ENCODE measurements at regions not wholly inside any gene's neighbourhood (a gene's known extent, or its start where the extent isn't known, plus 50 kb on each side); places are given as distances from the start of the nearest gene placed in this dataset.

DNA sequence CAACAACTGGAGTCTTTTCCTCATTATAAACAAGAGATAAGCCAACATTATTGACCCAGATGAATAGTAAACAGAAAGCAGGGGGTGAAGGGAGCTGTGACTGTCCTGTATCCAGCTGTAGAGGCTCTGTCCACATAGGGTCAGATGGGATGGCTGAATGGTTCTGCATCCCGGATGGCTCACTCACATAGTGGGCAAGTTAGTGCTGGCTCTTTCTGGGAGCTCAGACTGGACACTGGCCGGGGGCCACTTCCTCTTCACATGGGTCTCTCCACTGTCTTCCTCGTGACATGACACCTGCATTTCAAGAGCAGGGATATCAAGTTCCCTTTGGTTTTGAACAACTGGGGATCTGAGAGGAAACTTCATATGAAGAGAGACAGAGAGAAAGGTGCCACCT, 969.6 kb upstream of the TMEM132C start:
- no peak for DNase-seq

DNA sequence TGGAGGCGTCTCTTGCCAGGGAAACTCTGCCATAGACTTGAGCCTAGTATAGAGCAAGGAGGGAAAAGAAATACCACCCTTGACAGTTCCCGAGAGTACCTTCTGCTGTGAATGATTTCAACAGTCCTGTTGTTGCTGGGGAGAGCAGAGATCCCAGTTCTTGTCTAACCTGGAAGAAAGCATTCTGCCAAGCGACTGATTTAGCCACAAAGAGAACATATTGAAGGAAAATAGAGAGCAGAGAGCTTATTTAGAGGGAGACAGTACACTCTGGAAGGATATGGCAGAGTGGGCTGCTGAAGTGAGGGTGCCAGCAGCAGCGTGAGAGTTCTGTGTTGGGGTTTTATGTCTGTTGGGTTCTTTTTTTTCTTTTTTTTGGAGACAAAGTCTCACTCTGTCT, 966.9 kb upstream of the TMEM132C start:
- DNase-seq = no peak

DNA sequence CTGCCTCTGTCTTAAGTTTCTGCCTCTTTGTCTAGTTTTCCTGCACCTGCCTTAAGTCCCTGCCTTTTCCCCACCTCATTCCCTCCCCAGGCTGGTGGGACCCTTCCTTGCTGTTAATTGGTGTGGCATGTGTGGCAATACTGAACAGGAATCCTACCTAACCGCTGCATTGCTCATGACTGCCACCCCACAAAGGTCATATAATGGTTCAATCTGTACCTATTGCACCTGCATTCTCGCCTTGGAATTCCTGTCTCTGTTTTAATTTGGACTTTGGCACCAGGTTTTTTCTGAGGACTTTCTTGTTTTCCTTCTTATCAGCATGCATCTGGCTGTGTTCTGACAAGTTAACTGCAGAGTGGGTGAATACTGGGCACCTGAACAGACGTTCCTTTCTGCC, 966.2 kb upstream of the TMEM132C start:
- no peak for DNase-seq

DNA sequence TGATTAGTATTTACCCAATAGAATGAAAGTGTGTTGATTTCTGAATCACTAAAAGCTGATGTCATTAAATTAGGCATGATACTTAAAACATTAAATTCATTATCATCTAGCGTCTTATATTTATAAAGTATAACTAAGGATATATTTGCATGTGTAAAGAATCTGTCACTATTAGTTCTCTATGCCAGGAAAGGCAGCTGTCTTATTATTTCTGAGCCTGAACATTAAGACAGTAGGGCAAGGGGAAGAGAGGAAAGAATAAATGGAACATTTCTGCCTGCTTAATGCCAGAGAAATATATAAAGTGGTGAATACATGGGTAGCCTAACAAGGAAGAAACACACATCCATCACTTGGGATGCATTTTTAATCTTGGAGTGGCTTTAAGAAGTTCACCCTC, 965.1 kb upstream of the TMEM132C start:
- DNase-seq = no peak

DNA sequence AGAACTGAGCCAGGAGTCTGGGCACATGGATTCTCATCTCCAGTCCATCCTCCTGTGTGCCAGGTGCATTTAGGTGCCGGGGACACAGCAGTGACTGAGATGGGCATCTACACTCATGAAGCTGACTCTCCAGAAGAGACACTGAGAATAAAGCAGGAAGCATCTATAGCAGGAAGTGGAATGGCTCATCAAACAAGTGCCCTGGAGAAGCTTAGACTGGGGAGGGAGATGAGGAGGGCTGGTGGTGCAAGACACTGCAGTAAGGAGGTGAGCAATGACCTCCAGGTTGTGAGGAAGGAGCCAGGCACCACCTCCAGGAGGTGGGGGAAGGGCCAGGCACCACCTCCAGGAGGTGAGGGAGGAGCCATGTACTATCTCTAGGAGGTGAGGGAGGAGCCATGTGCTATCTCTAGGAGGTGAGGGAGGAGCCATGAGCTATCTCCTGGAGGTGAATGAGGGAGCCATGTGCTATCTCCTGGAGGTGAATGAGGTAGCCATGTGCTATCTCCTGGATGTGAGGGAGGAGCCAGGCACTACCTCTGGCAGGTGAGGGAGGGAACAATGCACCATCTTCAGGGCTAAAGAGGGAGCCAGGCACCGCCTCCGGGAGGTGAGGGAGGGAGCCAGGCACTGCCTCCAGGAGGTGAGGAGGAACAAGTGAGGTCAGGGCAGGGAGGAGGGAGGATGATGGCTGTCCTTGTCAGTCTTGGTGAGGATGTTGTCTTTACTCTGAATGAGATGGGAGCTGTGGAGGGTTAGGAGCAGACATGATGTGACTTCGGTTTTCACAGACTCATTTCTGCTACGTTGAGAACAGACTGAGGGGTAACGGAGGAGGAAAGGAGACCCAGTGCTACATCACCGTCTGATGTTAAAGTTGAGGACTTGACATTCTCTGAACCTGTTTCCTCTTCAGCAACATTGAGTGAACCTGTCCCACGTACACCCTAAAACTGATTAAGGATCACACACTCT, 961.9 kb upstream of the TMEM132C start:
- DNase-seq = no peak

DNA sequence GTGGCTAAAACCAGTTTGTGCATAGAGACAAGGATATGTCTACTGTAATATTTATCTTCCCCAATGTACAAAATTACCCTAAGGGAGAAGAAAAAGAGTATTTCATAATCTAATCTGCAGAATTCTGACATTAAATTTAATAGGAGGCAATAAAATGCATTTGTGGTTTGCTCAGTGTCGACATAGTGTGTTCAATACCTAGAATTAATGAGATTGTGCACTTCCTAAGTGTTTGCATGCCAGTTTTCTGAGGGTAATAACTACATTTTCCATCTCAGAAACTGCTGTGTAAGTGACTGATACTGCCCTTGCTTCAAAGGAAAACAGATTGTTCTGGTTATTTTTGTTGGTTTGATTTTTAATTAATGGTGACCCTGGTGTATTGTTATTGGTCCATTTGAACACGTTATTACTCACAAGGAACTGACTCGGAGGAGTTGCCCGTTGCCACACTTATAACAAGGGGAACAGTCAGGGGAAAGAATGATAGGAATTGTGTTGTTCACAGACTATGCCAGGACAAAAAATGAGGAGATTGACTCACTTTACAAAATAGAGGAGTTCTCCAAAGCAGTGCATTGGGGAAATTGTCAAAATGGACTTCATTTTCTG, 960.3 kb upstream of the TMEM132C start:
- DNase-seq = no peak

DNA sequence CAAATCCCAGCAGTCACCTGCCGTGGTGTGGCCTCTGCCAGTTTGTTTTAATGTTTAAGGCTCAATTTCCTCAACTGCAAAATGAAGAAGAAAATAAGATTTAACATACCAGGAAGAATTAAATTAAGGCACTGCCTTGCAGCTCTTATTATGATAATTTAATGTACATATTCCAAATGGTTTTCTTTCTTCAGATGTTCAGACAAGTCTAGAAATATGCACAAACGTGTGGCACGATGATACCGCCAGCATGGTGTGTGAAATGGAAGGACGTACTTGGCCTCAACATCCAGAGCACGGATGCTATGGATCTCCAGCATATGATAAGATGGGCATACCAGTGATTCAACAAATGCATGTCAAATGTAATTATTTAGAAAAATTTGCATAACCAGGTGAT, 959.4 kb upstream of the TMEM132C start:
- no peak for DNase-seq

DNA sequence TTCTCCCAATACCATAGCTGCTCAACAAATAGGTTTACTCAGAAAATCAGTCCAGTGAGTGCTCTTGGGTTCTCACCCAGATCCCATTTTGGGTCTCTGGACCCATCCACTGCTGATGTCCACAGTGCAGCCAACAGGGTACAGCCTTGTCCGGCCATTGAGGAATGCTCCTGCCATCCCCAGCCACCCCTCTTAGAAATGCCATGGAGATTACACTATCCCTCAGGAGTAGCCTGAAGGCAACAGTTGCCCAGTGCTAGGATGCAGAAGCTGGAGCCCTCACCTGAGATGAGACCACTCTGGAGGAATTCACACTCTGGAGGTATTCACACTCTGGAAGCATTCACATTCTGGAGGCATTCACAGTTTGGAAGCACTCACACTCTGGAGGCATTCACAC, 958.8 kb upstream of the TMEM132C start:
- DNase-seq = no peak

DNA sequence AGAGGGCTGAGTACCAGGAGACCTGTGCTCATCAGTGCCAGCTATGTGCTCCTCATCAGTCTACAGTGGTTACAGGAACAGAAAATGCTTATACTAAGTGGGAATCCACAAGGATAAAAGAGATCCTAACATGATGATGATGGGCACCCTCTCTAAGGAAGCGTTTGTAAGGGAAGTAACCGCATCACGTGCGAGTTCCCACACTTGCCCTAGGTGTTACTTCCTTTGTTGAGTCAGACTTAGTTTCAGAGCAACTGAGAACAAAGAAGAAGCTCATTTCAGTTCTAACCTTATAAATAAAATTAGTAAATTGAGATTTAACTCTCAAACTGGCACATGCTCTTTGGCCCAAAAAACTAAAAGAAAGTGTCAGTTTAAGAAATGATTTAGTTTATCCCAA, 956.4 kb upstream of the TMEM132C start:
- no peak for DNase-seq

DNA sequence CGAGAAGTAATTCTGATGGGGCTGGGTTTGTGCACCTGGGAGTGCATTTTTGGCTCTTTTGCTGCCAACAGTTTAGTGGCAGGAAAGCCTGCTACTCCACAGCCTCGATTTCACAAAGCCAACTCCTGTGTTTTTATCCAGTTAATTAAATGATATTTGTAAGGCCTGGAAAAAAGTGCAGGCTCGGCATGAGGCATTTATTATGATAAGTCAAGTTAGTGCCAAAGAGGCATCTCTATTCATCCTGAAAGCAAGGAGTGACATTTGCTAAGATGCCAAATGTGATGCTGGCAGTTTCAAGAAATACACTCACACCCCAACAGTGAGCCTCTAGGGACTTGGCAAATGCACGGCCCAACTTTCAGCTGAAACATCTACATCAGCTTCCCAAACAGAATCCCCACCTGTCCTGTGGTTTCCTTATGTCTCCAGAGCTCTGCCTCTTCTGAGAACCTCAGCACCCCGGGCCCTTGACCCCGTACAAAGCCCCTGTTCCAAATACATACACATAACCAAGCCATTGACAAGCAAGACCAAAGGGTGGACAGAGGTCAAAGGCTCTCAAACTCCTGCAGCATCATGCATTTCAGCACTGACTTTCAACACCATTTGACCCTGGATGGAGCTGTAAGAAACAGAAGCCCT, 955.1 kb upstream of the TMEM132C start:
- no peak for DNase-seq

DNA sequence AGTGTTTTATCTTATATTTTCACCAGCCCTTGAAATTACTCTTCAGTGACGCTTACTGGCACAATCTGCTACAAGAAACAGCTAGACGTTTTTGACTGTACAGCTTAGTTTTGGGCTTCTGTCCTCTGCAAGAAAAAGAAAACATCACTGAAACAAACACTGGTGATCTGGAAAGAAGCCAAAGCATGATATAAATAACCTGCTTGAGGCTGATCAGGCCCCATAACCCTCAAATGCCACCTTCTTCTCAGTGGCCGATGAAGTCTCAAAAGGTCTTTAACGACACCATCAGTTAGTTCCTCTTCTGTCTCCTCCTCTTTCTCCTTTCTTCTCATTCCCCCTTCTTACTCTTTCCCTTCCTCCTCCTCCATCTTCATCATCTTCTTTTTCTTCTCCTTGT, 942.3 kb upstream of the TMEM132C start:
- DNase-seq = no peak

DNA sequence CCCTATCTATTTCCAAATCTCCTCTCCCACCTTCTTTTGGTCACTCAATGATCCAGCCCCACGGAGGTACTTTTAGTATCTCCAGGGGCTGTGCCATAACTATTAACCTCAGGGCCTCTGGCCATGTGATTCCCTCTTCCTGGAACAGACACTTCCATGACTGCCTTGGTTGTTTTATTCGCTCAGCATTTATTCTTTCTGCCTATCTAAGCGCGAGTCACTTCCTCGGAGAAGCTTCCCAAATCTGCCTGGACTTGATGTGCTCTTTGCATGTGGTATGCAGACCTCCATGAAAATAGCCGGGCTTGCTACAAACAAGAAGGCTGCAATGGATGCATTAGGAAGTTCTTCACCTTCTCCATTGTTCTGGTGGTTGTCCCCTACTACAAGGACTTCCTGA, 939.0 kb upstream of the TMEM132C start:
- DNase-seq = no peak

DNA sequence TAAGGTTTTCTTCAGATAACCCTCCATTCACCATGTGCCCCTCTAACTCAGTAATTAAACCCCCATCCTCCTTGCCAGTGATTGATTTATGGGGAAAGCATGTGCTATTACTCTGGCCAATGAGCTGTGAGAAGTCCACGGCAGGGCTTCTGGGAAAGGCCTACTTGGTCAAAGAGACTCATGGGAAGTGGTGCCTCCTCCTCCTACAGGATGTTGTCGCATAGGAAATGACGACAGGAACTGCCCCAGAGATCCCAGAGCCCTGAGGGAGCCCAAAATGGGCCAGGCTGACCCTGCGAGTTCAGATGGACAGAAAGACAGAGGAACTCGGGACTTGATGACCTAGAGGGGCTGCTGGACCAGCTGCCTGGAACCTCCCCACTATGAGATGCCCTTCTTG, 938.1 kb upstream of the TMEM132C start:
- DNase-seq = no peak

DNA sequence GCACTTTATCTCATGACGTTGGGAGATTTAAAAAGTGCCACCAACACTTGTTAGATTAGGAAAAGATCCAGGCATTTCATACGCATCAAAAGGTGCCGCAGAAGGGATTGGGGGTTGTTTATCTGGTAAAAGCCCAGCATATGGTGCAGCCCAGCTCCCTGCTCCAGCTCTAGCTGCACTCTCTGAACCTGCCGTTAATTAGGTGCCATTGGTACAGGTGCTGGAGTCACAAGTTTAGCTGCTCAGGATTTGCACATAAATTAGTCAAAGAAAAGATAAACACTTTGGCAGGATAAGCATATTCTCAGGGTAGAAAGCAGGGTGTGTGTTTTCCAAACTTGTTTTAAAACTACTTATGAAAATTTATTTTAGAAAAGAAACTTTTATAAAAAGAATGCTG, 932.6 kb upstream of the TMEM132C start:
- DNase-seq = no peak

DNA sequence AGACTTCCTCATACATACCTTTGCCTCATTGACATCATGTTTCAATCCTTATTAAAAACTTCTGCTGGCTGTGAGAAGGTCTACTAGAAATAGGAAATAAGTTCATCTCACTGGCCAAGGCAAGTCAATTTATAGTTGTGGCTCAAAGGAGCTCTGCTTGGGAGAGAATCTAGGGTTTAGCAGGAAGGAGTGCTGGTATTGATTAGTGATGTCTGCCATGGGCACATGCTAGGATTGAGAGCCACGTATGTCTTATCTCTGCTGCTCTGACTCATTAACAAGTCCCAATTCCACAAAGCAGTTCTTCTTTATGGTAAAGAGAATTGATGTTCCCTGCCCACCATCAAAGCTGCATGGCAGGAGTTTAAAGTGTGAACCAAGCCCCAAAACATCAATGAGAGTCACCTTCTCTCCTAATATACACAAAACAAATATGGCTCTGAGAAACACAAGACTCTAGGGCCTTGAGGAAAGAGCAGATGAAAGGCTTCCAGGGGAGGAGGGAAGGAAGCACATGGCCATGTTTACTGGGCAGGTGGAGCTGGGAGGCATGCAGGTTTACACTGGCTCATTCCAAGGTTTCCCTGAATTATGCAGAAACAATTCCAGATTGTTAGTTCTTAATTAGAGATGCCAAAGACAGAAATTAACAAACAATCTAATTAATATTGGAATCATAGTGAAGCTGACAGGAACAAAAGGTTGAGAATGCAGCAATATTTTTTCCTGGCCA, 931.9 kb upstream of the TMEM132C start:
- no peak for DNase-seq

DNA sequence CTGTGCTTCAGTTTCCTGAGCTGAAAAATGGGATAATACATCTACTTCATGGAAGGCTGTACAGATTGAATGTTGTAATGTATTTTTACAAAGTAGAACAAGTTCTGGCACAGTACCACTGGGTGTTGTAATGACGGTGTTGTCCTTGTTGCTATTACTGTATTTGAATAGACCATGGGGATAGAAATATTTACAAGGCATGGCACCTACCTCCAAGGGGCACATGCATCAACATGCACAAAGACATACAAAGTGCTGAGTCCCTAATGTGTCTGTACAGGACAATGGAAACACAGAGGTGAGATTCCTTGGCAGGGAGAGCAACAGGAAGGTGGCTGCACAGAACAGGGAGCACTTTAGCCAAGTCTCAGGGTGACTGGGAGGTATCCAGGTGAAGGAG, 930.6 kb upstream of the TMEM132C start:
- no peak for DNase-seq

DNA sequence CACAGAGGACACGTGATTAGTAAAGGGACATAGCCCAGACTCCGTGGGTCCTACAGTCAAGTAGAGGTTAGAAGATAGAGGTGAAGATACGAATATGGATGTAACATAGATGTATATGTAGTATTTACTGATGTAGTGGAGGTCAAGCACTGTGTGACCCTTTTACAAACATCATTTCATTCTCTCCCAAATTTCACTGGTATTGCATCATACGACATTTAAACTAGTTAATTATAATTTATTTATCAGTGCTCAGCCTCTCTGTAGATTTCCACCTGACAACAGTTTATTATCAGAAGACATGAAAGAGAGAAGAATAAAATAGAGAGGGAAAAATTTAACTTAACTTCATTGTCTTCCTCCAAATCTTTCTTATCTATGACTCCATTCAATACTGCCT, 927.9 kb upstream of the TMEM132C start:
- DNase-seq = no peak

DNA sequence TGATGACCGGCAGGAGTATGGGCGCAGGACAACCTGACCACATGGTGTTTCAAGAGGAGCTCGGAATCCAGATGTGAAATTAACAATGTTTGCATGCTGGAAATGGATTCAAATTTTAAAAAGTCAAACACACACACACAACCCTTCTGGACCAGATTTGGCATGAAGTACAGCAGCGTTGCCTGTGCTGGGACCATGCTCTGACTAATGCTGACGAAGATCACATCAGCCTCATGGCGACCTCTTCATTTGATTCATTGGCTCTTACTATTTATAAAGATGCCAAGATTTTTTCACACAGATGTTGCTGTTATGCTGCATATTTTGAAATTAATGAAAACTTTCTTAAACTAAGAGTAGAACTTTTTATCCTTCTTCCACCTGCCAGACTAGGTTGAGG, 926.6 kb upstream of the TMEM132C start:
- no peak for DNase-seq

DNA sequence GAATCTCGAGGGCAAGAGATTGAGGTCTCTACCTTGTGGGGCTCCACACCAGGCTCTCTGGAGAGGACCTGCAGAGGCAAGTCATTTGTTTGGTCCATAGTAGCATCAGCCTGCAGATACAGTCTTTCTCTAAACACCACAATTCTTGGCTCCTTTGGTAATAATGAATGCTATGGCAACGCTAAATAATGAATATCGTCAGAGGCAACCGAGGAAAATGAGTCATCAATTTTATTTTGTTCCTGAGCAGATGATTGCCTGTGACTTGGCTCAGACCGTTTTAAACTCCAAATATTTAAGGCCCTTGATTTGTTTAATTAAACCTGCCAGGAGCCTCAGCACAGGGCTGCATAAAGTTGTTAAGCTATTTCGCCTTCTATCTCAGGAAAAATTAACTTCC, 924.1 kb upstream of the TMEM132C start:
- DNase-seq = no peak

DNA sequence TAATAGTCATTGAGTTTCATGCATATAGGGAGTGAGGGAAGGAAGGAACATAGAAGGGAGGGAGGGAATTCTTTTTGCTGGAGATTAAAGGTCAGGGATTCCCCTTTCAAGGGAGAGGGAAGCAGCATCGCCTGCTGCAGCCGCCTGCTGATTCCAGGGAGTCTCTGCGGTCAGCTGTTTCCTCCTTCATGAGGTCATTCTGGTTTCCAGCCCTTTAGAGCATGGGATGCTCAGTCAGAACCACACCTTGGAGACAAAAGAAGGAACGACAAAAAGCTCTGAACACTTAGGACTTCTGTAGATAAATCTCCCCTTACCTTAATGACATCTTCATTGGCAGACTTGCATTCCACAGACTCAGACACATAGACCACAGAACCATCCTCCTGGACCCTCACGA, 923.0 kb upstream of the TMEM132C start:
- DNase-seq = no peak

DNA sequence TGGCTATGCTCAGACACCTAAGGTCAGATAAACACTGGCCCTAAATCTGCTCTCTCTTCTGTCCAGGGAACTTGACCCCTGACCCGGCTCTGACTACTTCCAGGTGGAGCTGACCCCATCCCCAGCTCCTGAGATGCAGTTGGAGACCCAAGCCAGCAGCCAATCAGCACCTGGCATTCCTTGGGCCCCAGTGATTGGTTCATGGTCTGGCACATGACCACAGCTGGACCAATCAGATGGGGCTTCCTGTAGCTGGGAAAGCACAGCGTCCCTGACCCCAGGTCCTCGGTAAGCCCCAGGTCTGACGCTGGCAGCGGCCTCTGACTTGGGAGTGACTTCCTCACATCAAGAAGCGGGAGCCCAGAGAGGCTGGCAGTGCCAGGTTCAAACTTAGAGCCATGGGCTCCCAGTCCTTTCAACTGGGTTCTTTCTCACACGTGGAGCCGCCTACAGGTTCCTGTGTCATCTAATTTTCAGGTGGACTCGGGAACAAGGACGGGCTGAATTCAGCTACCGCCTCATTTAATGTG, 915.4 kb upstream of the TMEM132C start:
- DNase-seq = no peak

DNA sequence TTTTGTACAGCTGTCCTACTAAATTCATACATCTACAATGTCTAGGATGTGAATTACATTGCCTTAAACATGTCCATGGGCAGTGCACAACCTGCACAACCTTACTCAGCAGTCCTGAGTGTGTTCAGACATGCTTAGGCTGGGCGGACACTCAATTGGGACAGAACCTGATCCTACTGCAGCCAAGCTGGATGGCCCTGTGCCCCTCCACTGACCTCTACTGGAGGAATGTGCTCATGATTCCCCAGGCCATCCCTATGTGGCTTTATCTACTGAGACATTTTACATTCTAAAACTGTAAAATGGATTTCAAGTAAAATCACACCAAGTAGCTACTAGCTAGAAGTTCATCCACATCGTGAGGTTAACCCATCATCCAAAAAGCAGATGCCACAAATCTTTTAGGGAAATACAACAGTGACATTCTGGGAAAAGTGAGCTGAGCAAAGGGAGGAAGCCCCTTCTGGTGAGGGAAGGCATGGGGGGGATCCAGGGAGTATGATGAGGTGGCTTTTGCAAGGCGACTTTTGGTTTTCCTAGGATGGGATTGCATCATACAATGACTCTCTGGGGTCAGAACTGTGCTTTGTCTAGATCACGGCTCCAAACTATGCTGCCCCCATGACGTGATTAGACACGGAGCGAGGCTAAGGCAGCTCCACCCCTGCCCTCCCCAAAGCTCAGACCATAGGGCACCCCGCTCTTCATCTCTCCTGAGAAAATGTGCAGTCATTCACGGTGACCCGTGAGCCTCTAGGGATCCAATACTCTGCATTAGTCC, 911.7 kb upstream of the TMEM132C start:
- peak in 1 of 2 experiments; percentile 4 for DNase-seq
